ENCODE measurements at regions not wholly inside any gene's neighbourhood (a gene's known extent, or its start where the extent isn't known, plus 50 kb on each side); places are given as distances from the start of the nearest gene placed in this dataset.
"Not testable (repeated sequence)": the region's sequence is repeated elsewhere in the genome, so short reads cannot be mapped to it uniquely, and the experiment has no call there.

- no peak overlapping the region for H3K4me3 ChIP-seq (ENCODE audit: insufficient read depth, low read length)
- H3K9me3 ChIP-seq (ENCODE audit: low read depth, low read length): no peaks in the 10 kb centered on the region
- no peaks in the 10 kb centered on the region for H3K4me1 ChIP-seq (ENCODE audit: insufficient read depth, low read length)
- H2AFZ ChIP-seq (ENCODE audit: low read length): no peak overlapping the region
- H3K27ac ChIP-seq (ENCODE audit: low read depth, low read length): no peak overlapping the region
- DNase-seq (ENCODE audit: insufficient read length, low spot score, missing footprints): no peak
- H3K4me2 ChIP-seq (ENCODE audit: insufficient read depth, low read length): no peak overlapping the region
- H3K36me3 ChIP-seq (ENCODE audit: insufficient read depth, low read length): no peaks in the 10 kb centered on the region
- no peaks in the 10 kb centered on the region for H4K20me1 ChIP-seq (ENCODE audit: insufficient read depth, low read length)
- no peaks in the 10 kb centered on the region for H3K27me3 ChIP-seq (ENCODE audit: insufficient read depth, low read length)
- no peak for TF ChIP-seq CTCF (IDR thresholded peaks at IDR 0.05; ENCODE audit: extremely low read depth, low read depth, low read length)
- H3K79me2 ChIP-seq (ENCODE audit: insufficient read depth, low read length): no peaks in the 10 kb centered on the region
Observed at GRCh38 chr6:73937805-73938204, 241.8 kb downstream of the CD109 start.

- H3K9me3 ChIP-seq (ENCODE audit: low read depth, low read length): no peaks in the 10 kb centered on the region
- H4K20me1 ChIP-seq (ENCODE audit: insufficient read depth, low read length): no peaks in the 10 kb centered on the region
- DNase-seq (ENCODE audit: insufficient read length, low spot score, missing footprints): no peak
- H3K27ac ChIP-seq (ENCODE audit: low read depth, low read length): no peak overlapping the region
- TF ChIP-seq CTCF (IDR thresholded peaks at IDR 0.05; ENCODE audit: extremely low read depth, low read depth, low read length): no peak
- H3K4me3 ChIP-seq (ENCODE audit: insufficient read depth, low read length): no peak overlapping the region
- peaks cover 8% of the 10 kb centered on the region for H3K27me3 ChIP-seq (ENCODE audit: insufficient read depth, low read length)
- no peaks in the 10 kb centered on the region for H3K36me3 ChIP-seq (ENCODE audit: insufficient read depth, low read length)
- H3K79me2 ChIP-seq (ENCODE audit: insufficient read depth, low read length): no peaks in the 10 kb centered on the region
- no peak overlapping the region for H2AFZ ChIP-seq (ENCODE audit: low read length)
- H3K4me2 ChIP-seq (ENCODE audit: insufficient read depth, low read length): no peak overlapping the region
- H3K4me1 ChIP-seq (ENCODE audit: insufficient read depth, low read length): no peaks in the 10 kb centered on the region
Observed at GRCh38 chr6:73932866-73933265, 236.9 kb downstream of the CD109 start.

GRCh38 chr6:73929405-73929804, 233.4 kb downstream of the CD109 start:
- Histone ChIP-seq H3K27me3 (ENCODE audit: insufficient read depth, low read length) (peaks cover 8% of the 10 kb centered on the region), H3K79me2 (ENCODE audit: insufficient read depth, low read length) (no peaks in the 10 kb centered on the region), H3K27ac (ENCODE audit: low read depth, low read length) (no peak overlapping the region), H3K4me2 (ENCODE audit: insufficient read depth, low read length) (no peak overlapping the region), H4K20me1 (ENCODE audit: insufficient read depth, low read length) (no peaks in the 10 kb centered on the region), H2AFZ (ENCODE audit: low read length) (no peak overlapping the region), H3K9me3 (ENCODE audit: low read depth, low read length) (no peaks in the 10 kb centered on the region), H3K36me3 (ENCODE audit: insufficient read depth, low read length) (no peaks in the 10 kb centered on the region), H3K4me1 (ENCODE audit: insufficient read depth, low read length) (no peaks in the 10 kb centered on the region), H3K4me3 (ENCODE audit: insufficient read depth, low read length) (no peak overlapping the region)
- TF ChIP-seq CTCF (IDR thresholded peaks at IDR 0.05; ENCODE audit: extremely low read depth, low read depth, low read length): no peak
- no peak for DNase-seq (ENCODE audit: insufficient read length, low spot score, missing footprints)

GRCh38 chr6:73927421-73927820, 231.4 kb downstream of the CD109 start:
- TF ChIP-seq CTCF (IDR thresholded peaks at IDR 0.05; ENCODE audit: extremely low read depth, low read depth, low read length): no peak
- Histone ChIP-seq H3K79me2 (ENCODE audit: insufficient read depth, low read length) (no peaks in the 10 kb centered on the region), H3K4me3 (ENCODE audit: insufficient read depth, low read length) (no peak overlapping the region), H3K4me1 (ENCODE audit: insufficient read depth, low read length) (no peaks in the 10 kb centered on the region), H3K36me3 (ENCODE audit: insufficient read depth, low read length) (no peaks in the 10 kb centered on the region), H4K20me1 (ENCODE audit: insufficient read depth, low read length) (no peaks in the 10 kb centered on the region), H3K4me2 (ENCODE audit: insufficient read depth, low read length) (no peak overlapping the region), H3K27ac (ENCODE audit: low read depth, low read length) (no peak overlapping the region), H2AFZ (ENCODE audit: low read length) (no peak overlapping the region), H3K9me3 (ENCODE audit: low read depth, low read length) (no peaks in the 10 kb centered on the region), H3K27me3 (ENCODE audit: insufficient read depth, low read length) (peaks cover 8% of the 10 kb centered on the region)
- no peak for DNase-seq (ENCODE audit: insufficient read length, low spot score, missing footprints)

GRCh38 chr6:73925703-73926102, 229.7 kb downstream of the CD109 start:
- H3K9me3 ChIP-seq (ENCODE audit: low read depth, low read length); H2AFZ ChIP-seq (ENCODE audit: low read length); H3K27ac ChIP-seq (ENCODE audit: low read depth, low read length); H3K4me2 ChIP-seq (ENCODE audit: insufficient read depth, low read length); H3K79me2 ChIP-seq (ENCODE audit: insufficient read depth, low read length); H4K20me1 ChIP-seq (ENCODE audit: insufficient read depth, low read length); H3K4me3 ChIP-seq (ENCODE audit: insufficient read depth, low read length); H3K4me1 ChIP-seq (ENCODE audit: insufficient read depth, low read length); H3K27me3 ChIP-seq (ENCODE audit: insufficient read depth, low read length); DNase-seq (ENCODE audit: insufficient read length, low spot score, missing footprints); H3K36me3 ChIP-seq (ENCODE audit: insufficient read depth, low read length): not testable (repeated sequence)

Measured in osteoblast (primary cell).